Prostate gland (tissue), 2 donors: ENCODE measurements at regions not wholly inside any gene's neighbourhood (a gene's known extent, or its start where the extent isn't known, plus 50 kb on each side); places are given as distances from the start of the nearest gene placed in this dataset.

Experiments used
- CTCF ChIP-seq, 4 experiments: fragments of 200-600 bp in 2 of 4; fragments of 450-650 bp in 2 of 4; sonication (generic) in 2 of 4; IDR thresholded peaks; 1 replicate in 3 of 4; 2 replicates in 1 of 4; pipeline ENCODE4 v1.5.1; 2016 to 2019; ENCODE audit warnings: antibody characterized with exemption in 4 of 4, mild to moderate bottlenecking in 2 of 4, moderate library complexity in 2 of 4
- POLR2A ChIP-seq: fragments of 450-650 bp; IDR thresholded peaks from one replicate; pipeline ENCODE4 v1.6.1; 2016; ENCODE audit warnings: antibody characterized with exemption, mild to moderate bottlenecking
- POLR2AphosphoS5 ChIP-seq: sonication (generic); formaldehyde crosslinking; IDR thresholded peaks from one replicate; pipeline ENCODE4 v1.6.1; 2017; ENCODE audit warnings: antibody characterized with exemption

- TF ChIP-seq POLR2A (no peak), CTCF (IDR thresholded peaks at IDR 0.05) (no peak), POLR2AphosphoS5 (no peak)
Measured at GRCh38 chr13:37293295-37293694, 187.8 kb upstream of the CSNK1A1L start.
